ENCODE measurements at regions not wholly inside any gene's neighbourhood (a gene's known extent, or its start where the extent isn't known, plus 50 kb on each side); places are given as distances from the start of the nearest gene placed in this dataset.

GRCh38 chr13:80463673-80464352, 122.9 kb upstream of the SPRY2 start:
- peaks cover 7% of the 10 kb centered on the region for H3K4me1 ChIP-seq (ENCODE audit: control insufficient read depth, insufficient read depth, low read length)
- no peaks in the 10 kb centered on the region for H3K9me3 ChIP-seq (ENCODE audit: control insufficient read depth, low read length)
- no peaks in the 10 kb centered on the region for H3K27me3 ChIP-seq (replicated peaks; ENCODE audit: control insufficient read depth, insufficient read depth, low read length)
- H3K36me3 ChIP-seq (ENCODE audit: control insufficient read depth, insufficient read depth, low read length, severe bottlenecking) = no peaks in the 10 kb centered on the region
- H3K9ac ChIP-seq (ENCODE audit: low read length) = no peak overlapping the region
- DNase-seq (ENCODE audit: low read depth) = no peak
- no peak overlapping the region for H3K4me3 ChIP-seq (ENCODE audit: low read length)

DNA sequence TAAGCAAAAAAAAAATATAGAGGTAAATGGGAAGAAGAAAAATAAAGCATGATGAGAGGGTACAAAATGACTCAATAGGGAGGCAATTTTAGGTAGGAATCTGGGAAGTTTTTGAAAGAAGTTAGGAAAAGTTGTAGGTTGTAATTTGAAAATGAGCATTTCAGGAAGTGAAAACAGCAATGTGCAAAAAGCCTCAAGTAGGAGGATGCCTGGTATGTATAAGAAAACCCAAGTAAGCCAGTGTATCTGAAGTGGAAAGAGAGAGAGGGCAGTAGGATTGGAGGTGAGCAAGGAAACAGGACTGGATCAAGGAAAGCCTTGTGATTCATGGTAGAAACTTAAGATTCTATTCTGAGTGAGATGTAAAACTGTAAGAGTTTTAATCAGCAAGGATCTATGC, 121.6 kb upstream of the SPRY2 start:
- H3K36me3 ChIP-seq (ENCODE audit: control insufficient read depth, insufficient read depth, low read length, severe bottlenecking) = no peaks in the 10 kb centered on the region
- no peaks in the 10 kb centered on the region for H3K9me3 ChIP-seq (ENCODE audit: control insufficient read depth, low read length)
- DNase-seq (ENCODE audit: low read depth) = no peak
- H3K4me1 ChIP-seq (ENCODE audit: control insufficient read depth, insufficient read depth, low read length) = no peaks in the 10 kb centered on the region
- H3K9ac ChIP-seq (ENCODE audit: low read length) = no peak overlapping the region
- no peaks in the 10 kb centered on the region for H3K27me3 ChIP-seq (replicated peaks; ENCODE audit: control insufficient read depth, insufficient read depth, low read length)
- no peak overlapping the region for H3K4me3 ChIP-seq (ENCODE audit: low read length)

GRCh38 chr13:80462037-80462436, 121.1 kb upstream of the SPRY2 start:
- DNase-seq (ENCODE audit: low read depth) = no peak
- Histone ChIP-seq H3K9ac (ENCODE audit: low read length) (no peak overlapping the region), H3K36me3 (ENCODE audit: control insufficient read depth, insufficient read depth, low read length, severe bottlenecking) (no peaks in the 10 kb centered on the region), H3K4me1 (ENCODE audit: control insufficient read depth, insufficient read depth, low read length) (no peaks in the 10 kb centered on the region), H3K27me3 (replicated peaks; ENCODE audit: control insufficient read depth, insufficient read depth, low read length) (no peaks in the 10 kb centered on the region), H3K9me3 (ENCODE audit: control insufficient read depth, low read length) (no peaks in the 10 kb centered on the region), H3K4me3 (ENCODE audit: low read length) (no peak overlapping the region)

DNA sequence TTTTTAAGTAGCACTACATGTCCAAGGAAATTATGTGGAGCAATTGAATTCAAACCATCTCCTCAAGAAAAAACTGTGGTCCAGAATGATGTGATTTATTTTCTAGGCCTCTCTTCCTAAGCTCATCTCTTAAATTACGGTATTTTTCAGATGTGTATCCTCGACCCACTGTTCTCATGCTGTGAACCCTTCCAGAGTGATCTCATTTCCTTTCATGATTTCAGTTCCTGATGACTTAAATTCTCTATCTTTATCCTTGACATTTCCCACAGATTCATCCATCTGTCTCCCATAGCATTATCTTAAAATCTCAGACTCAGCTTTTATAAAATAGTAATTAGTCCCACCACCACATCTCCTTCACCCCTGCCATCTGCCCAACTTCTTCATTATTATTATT, 117.6 kb upstream of the SPRY2 start:
- H3K4me1 ChIP-seq (ENCODE audit: control insufficient read depth, insufficient read depth, low read length) = peaks cover 3% of the 10 kb centered on the region
- no peaks in the 10 kb centered on the region for H3K27me3 ChIP-seq (replicated peaks; ENCODE audit: control insufficient read depth, insufficient read depth, low read length)
- H3K4me3 ChIP-seq (ENCODE audit: low read length) = no peak overlapping the region
- DNase-seq (ENCODE audit: low read depth) = no peak
- H3K9me3 ChIP-seq (ENCODE audit: control insufficient read depth, low read length) = no peaks in the 10 kb centered on the region
- no peak overlapping the region for H3K9ac ChIP-seq (ENCODE audit: low read length)
- no peaks in the 10 kb centered on the region for H3K36me3 ChIP-seq (ENCODE audit: control insufficient read depth, insufficient read depth, low read length, severe bottlenecking)

DNA sequence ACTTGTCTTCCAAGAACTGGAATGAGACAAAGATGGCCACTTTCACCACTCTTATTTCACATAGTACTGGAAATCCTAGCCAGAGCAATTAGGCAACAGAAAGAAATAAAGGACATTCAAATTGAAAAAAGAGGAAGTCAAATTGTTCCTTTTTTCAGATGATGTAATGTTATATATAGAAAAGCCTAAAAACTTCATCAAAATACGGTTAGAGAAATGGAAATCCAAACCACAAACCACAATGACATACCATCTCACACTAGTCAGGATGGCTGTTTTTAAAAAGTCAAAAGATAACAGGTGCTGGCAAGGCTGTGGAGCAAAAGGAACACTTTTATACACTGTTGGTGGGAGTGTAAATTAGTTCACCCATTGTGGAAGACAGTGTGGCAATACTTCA, 113.3 kb upstream of the SPRY2 start:
- Histone ChIP-seq H3K9me3 (ENCODE audit: control insufficient read depth, low read length) (no peaks in the 10 kb centered on the region), H3K4me1 (ENCODE audit: control insufficient read depth, insufficient read depth, low read length) (peaks cover 22% of the 10 kb centered on the region), H3K27me3 (replicated peaks; ENCODE audit: control insufficient read depth, insufficient read depth, low read length) (no peaks in the 10 kb centered on the region), H3K9ac (ENCODE audit: low read length) (no peak overlapping the region), H3K4me3 (ENCODE audit: low read length) (no peak overlapping the region), H3K36me3 (ENCODE audit: control insufficient read depth, insufficient read depth, low read length, severe bottlenecking) (no peaks in the 10 kb centered on the region)
- DNase-seq (ENCODE audit: low read depth) = no peak

DNA sequence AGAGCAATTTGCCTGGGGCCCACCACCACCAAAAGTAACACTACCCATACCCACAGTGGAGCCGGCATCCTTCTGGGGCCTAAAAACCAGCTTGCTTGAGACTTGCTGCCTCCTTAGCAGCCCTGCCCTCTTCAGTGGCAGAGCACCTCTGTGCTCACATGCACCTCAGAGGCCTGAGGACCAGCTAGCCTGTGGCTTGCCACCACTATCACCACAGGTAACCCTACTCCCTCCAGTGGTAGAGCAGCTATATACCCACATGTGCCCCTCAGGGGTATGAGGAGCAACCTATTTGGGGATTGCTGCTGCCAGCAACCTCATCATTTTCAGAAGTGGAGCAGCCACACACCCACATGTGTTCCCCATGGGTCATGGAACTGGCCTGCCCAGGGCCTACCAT, 111.4 kb upstream of the SPRY2 start:
- H3K4me1 ChIP-seq (ENCODE audit: control insufficient read depth, insufficient read depth, low read length) = peaks cover 40% of the 10 kb centered on the region
- H3K27me3 ChIP-seq (replicated peaks; ENCODE audit: control insufficient read depth, insufficient read depth, low read length) = no peaks in the 10 kb centered on the region
- DNase-seq (ENCODE audit: low read depth) = no peak
- no peaks in the 10 kb centered on the region for H3K9me3 ChIP-seq (ENCODE audit: control insufficient read depth, low read length)
- no peaks in the 10 kb centered on the region for H3K36me3 ChIP-seq (ENCODE audit: control insufficient read depth, insufficient read depth, low read length, severe bottlenecking)
- H3K4me3 ChIP-seq (ENCODE audit: low read length) = no peak overlapping the region
- no peak overlapping the region for H3K9ac ChIP-seq (ENCODE audit: low read length)

DNA sequence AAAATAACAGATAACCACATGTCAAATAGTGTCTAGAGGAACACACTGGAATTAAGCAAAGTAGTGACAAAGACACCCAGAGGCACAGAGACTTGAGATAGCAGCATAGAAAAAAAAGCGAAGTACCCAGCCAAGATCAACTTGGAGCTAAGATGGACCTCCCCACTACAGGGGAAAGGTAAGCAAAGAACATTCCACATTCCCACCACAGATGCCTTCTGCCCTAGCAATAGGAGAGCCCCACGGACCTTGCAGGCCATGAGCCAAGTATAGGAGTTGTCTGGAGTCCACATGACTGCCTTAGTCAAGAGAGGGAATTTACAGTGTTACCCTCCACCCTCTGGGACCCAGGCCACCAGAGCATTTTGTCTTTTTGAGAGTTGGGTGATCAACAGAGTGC, 110.7 kb upstream of the SPRY2 start:
- H3K36me3 ChIP-seq (ENCODE audit: control insufficient read depth, insufficient read depth, low read length, severe bottlenecking) = no peaks in the 10 kb centered on the region
- no peaks in the 10 kb centered on the region for H3K9me3 ChIP-seq (ENCODE audit: control insufficient read depth, low read length)
- H3K4me1 ChIP-seq (ENCODE audit: control insufficient read depth, insufficient read depth, low read length) = peaks cover 40% of the 10 kb centered on the region
- no peaks in the 10 kb centered on the region for H3K27me3 ChIP-seq (replicated peaks; ENCODE audit: control insufficient read depth, insufficient read depth, low read length)
- DNase-seq (ENCODE audit: low read depth) = no peak
- H3K9ac ChIP-seq (ENCODE audit: low read length) = no peak overlapping the region
- no peak overlapping the region for H3K4me3 ChIP-seq (ENCODE audit: low read length)

- Histone ChIP-seq H3K9ac (ENCODE audit: low read length) (no peak overlapping the region), H3K36me3 (ENCODE audit: control insufficient read depth, insufficient read depth, low read length, severe bottlenecking) (no peaks in the 10 kb centered on the region), H3K4me3 (ENCODE audit: low read length) (no peak overlapping the region), H3K9me3 (ENCODE audit: control insufficient read depth, low read length) (no peaks in the 10 kb centered on the region), H3K27me3 (replicated peaks; ENCODE audit: control insufficient read depth, insufficient read depth, low read length) (no peaks in the 10 kb centered on the region), H3K4me1 (ENCODE audit: control insufficient read depth, insufficient read depth, low read length) (peaks cover 40% of the 10 kb centered on the region)
- DNase-seq (ENCODE audit: low read depth) = no peak
Measured at GRCh38 chr13:80450386-80450785, 109.5 kb upstream of the SPRY2 start.

GRCh38 chr13:80448725-80449124, 107.8 kb upstream of the SPRY2 start:
- Histone ChIP-seq H3K4me1 (ENCODE audit: control insufficient read depth, insufficient read depth, low read length) (peaks cover 53% of the 10 kb centered on the region), H3K4me3 (ENCODE audit: low read length) (no peak overlapping the region), H3K9me3 (ENCODE audit: control insufficient read depth, low read length) (no peaks in the 10 kb centered on the region), H3K9ac (ENCODE audit: low read length) (peak overlapping the region; percentile 42), H3K36me3 (ENCODE audit: control insufficient read depth, insufficient read depth, low read length, severe bottlenecking) (no peaks in the 10 kb centered on the region), H3K27me3 (replicated peaks; ENCODE audit: control insufficient read depth, insufficient read depth, low read length) (no peaks in the 10 kb centered on the region)
- no peak for DNase-seq (ENCODE audit: low read depth)

- no peak overlapping the region for H3K4me3 ChIP-seq (ENCODE audit: low read length)
- H3K36me3 ChIP-seq (ENCODE audit: control insufficient read depth, insufficient read depth, low read length, severe bottlenecking) = no peaks in the 10 kb centered on the region
- H3K9me3 ChIP-seq (ENCODE audit: control insufficient read depth, low read length) = no peaks in the 10 kb centered on the region
- DNase-seq (ENCODE audit: low read depth) = no peak
- H3K9ac ChIP-seq (ENCODE audit: low read length) = peak overlapping the region; percentile 42
- peaks cover 63% of the 10 kb centered on the region for H3K4me1 ChIP-seq (ENCODE audit: control insufficient read depth, insufficient read depth, low read length)
- no peaks in the 10 kb centered on the region for H3K27me3 ChIP-seq (replicated peaks; ENCODE audit: control insufficient read depth, insufficient read depth, low read length)
Measured at GRCh38 chr13:80447747-80448146, 106.8 kb upstream of the SPRY2 start.

GRCh38 chr13:80444240-80445015, 103.5 kb upstream of the SPRY2 start:
- no peak overlapping the region for H3K4me3 ChIP-seq (ENCODE audit: low read length)
- H3K4me1 ChIP-seq (ENCODE audit: control insufficient read depth, insufficient read depth, low read length) = peaks cover 55% of the 10 kb centered on the region
- H3K9ac ChIP-seq (ENCODE audit: low read length) = no peak overlapping the region
- no peaks in the 10 kb centered on the region for H3K9me3 ChIP-seq (ENCODE audit: control insufficient read depth, low read length)
- DNase-seq (ENCODE audit: low read depth) = no peak
- no peaks in the 10 kb centered on the region for H3K27me3 ChIP-seq (replicated peaks; ENCODE audit: control insufficient read depth, insufficient read depth, low read length)
- no peaks in the 10 kb centered on the region for H3K36me3 ChIP-seq (ENCODE audit: control insufficient read depth, insufficient read depth, low read length, severe bottlenecking)
